HS-27A (cell line): ENCODE measurements at regions not wholly inside any gene's neighbourhood (a gene's known extent, or its start where the extent isn't known, plus 50 kb on each side); places are given as distances from the start of the nearest gene placed in this dataset.
"Not testable (repeated sequence)": the region's sequence is repeated elsewhere in the genome, so short reads cannot be mapped to it uniquely, and the experiment has no call there.

Source experiments
- DNase-seq: peaks from one replicate; pipeline ENCODE4 v3.0.0-alpha.2; 2012; ENCODE audit warnings: low read depth, missing footprints

GRCh38 chr13:101003566-101003965 is 329.0 kb upstream of the TMTC4 start:
- DNase-seq, result no peak

DNA sequence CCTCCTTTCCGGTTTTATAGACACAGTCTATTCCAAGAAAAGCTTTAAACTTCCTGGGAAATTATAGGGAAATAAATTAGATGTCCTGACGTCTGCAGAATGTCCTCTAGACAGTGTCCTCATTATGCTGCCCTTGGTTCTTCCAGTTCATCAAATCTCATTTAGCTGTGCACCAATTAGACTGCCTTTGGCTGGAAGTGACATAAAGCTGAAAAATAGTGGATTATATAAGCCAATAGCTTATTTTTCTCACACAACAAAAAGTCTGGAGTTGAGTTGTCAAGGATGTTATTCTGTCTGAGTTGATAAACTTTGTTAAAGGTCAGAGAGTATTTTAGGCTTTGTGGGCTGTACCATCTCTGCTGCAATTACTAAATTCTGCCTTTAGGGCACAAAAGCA is 314.8 kb upstream of the TMTC4 start:
- DNase-seq, result no peak

GRCh38 chr13:100988921-100989320 is 314.3 kb upstream of the TMTC4 start:
- DNase-seq, result no peak

DNA sequence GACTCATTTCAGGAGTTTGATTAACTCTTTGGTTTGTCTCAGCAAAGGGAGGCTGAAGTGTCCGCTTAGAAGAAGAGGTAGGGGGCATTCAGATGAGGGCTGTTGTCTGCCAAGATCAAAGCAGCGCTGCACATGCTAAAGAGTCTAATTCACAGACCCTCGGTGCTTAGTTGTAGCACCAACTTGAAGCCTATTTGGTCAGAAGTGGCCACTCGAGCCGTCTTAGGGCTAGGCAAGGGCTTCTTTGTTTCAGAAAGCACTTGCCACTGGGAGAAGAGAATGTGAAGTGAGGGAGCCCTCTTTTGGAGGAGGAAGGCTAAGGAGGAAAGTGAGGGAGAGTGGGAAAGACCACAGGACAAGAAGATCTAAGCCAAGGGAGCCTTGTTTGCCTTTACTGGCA is 313.4 kb upstream of the TMTC4 start:
- DNase-seq, result no peak

DNA sequence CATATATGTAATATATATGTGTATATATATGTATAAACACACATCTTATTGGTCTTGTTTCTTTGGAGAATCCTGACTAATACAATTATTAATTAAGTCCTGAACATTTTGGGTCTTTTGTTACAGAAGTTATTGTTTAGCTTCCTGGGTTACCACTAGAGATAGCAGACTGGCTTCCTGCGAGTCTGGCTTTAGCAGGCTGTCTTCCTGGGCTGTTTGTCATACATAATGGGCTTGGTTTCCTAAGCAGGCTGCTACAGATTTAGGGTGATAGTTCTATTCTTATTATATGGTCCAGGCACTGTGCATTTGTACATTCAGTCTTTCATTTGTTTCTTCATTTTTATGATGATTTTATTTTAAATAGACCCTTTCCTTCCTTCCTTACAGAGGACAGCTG is 312.0 kb upstream of the TMTC4 start:
- no peak for DNase-seq

DNA sequence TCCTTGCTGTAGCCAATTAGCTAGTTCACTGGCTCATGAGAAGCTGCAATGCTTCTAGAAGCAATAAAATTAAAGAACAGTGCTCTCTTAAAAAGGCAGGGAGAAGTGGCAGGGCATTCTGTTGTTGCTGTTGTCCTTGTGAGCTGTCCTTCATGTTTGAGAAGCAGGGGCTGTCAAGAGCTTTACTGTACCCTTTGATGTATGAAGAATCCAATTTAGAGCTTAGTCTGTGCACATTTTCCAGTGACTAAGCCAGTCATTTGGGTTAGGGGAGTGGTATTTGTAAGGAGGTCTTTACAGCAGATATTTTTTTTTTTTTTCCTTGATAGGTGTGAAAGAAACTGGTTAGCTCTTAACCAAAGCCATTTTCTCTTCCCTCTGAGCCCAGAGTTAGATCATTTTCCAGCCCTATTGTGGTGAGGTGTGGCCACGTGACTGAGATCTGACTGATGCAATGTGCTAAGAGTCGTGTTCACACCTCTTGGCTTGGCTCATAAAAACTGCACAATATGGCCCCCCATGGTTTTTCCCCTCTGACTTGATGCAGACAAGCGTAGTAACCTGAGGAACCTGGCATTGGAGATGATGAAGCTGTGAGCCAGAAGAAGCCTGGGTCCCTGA is 309.6 kb upstream of the TMTC4 start:
- DNase-seq, result no peak

DNA sequence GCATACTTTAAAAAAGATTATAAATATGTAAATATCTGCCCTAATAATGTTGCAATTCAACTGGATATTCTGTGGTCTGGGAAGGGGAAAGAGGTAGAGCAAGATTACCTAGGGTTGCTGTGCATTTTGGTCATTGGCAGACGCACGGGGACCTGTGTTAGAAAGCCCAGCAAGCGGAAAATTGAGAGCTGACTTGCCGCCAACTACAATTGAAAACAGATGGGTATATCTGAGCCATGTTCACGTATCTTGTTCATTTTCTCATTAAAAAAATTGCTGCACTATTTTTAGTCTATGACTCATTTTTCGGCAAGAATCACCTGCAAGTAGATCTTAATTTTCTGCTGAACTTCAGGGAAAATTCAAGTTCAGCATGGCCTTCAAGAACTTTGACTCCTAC is 308.5 kb upstream of the TMTC4 start:
- DNase-seq, result no peak

DNA sequence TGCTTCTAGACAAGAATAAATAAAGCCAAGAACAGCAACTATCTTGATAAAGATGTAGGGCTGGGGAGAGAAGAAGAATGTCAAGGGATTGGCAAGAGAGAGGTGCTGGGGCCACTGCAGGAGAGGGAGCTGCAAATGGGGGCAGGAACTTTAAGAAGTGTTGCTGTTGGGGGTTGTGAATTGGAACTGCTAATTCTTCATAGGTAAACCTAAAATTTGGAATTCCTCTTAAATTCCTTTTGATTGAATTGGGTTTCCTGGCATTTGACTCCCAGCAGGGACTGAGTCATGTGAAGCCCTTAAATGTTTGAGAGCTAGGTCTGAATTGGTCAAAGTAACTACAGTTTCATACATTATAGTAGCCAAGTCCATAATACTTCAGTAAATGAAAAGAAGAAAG is 305.6 kb upstream of the TMTC4 start:
- DNase-seq, result peak; percentile 15

DNA sequence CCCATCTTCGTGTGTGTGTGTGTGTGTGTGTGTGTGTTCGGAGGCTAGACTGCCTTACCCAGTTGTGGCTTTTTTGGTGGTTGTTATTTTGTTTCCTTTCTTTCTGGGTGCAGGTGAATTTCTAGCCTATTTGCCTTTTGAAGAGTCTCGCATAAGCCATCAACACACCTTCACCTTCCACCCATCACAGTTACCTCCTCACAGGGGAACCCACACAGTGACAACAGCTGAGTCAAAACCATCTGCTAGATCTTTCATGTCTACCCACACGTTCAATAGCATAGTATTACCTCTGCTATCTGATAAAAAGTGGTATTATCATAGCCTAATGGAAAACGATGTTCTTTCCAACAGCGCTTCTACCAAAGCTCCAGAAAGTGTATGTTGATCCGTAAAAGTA is 303.2 kb upstream of the TMTC4 start:
- DNase-seq, result no peak

DNA sequence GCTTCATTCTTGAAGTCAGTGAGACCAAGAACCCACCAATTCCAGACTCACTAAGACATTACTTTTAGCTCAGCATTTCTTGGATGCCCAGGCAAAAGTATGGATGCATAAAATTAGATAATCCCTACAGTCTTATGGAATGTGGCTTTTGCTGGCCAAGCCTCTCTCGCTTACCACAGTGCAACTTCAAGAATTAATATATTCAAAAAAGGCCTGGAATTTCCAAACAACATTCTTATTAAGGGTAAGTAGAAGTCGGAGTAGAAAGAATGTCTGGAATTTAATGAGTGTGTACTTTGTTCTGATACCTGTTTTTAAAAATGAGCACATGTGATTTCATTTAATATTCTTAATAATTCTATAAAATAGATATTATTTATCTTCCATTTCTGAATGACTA is 302.4 kb upstream of the TMTC4 start:
- no peak for DNase-seq

GRCh38 chr13:100975666-100976065 is 301.1 kb upstream of the TMTC4 start:
- DNase-seq, result not testable (repeated sequence)

DNA sequence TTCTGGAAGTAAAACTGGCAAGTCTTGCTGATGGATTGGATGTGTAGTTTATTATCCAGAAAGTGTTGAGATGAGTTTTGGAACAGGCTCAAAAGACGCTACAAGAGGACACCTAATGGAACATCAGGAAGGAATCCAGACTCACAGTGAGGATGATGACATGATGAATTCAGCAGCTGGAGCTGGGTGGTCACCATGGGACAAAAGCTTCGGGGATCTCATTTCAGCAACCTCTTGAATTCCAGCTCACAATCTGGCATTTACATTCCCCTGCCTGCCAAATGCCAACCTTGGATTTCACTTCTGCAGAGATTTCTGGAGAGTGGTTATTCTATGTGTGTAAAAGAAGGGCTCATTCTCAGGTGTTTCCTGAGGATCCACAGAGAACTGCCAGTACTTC is 288.0 kb upstream of the TMTC4 start:
- no peak for DNase-seq

DNA sequence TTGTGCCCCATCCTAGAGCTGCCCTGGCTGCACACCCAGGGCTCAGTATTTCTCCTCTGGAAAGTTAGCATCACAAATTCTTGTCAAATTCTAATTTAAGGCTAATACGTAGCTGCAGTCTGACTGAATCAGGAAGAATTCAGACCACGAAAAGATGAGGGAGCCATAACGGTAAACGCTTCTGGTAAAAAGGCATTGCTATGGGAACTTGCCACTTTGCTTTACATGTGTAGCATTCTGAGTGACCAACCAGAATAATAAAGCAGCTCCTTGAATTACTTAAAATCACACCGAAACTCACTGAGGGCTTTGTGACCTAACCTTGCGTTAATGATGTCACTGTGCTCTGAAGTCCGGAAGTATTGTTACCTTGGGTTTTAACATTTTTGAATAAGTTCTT is 286.6 kb upstream of the TMTC4 start:
- no peak for DNase-seq

GRCh38 chr13:100958831-100959230 is 284.2 kb upstream of the TMTC4 start:
- DNase-seq, result no peak

- no peak for DNase-seq
Observed at GRCh38 chr13:100957741-100958140, 283.1 kb upstream of the TMTC4 start.

GRCh38 chr13:100954430-100955305 is 280.1 kb upstream of the TMTC4 start:
- DNase-seq, result no peak

DNA sequence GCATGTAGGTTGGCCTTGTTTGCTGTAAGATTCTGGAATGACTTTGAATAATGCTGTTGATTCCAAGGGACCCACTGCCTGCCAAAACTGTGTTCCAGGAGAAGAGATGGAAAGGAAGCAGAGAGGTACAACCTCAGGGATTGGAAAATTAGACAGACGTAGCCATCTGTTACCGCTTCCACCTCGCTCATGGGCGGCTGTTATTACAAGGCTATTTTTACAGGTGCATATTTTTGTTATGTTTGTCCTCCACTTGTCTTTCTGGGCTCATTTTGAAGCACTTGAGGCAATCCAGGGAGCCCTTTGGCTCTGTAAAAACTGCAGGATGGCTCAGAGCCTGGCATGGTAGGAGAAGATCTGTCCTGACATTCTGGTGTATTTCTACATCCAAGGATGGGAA is 276.4 kb upstream of the TMTC4 start:
- DNase-seq, result no peak

GRCh38 chr13:100948937-100949336 is 274.3 kb upstream of the TMTC4 start:
- DNase-seq, result not testable (repeated sequence)

GRCh38 chr13:100946588-100946987 is 272.0 kb upstream of the TMTC4 start:
- no peak for DNase-seq

DNA sequence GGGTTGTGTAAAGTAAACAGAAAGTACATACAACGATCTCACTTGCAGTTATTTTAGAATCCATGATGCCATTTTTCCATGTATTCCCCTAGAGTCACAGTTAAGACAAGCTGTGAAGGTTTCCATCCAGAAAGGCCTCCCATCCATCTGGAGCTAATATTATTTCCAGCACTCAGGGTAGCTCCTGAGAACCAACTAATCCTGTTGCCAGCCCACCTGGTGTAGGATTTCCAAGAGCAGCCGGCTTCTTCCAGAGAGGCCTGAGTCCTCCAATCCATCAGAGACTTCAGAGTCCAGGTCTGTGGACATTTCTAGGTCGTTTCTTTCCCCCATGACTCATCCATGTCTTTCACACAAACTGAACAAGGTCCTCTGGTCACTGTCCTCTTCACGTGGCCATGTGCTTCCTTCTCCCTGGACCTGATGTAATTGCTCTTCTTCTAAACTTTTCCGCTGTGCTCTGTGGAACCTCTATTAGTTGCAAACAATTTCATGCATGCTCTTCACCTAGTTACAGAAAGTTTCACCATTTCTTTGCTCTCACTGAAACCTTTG is 270.3 kb upstream of the TMTC4 start:
- DNase-seq, result no peak

DNA sequence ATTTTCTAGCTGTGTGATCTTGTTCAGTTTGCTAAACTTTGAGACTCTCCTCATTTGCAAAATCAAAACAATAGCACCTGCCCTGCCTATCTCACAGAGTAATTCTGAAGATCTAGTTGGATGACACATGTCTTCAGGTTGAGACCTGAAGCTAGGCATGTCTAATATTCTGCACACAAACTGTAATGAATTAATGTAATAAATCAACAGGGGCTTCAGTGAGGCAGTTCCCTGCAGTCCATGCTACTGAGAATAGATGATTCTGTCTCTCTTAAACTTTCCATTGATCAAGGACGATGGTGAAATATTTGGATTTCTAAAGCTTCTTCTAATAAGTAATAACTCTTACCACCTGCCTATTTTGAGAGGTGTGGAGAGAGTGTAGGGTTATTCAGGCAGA is 268.1 kb upstream of the TMTC4 start:
- DNase-seq, result no peak

DNA sequence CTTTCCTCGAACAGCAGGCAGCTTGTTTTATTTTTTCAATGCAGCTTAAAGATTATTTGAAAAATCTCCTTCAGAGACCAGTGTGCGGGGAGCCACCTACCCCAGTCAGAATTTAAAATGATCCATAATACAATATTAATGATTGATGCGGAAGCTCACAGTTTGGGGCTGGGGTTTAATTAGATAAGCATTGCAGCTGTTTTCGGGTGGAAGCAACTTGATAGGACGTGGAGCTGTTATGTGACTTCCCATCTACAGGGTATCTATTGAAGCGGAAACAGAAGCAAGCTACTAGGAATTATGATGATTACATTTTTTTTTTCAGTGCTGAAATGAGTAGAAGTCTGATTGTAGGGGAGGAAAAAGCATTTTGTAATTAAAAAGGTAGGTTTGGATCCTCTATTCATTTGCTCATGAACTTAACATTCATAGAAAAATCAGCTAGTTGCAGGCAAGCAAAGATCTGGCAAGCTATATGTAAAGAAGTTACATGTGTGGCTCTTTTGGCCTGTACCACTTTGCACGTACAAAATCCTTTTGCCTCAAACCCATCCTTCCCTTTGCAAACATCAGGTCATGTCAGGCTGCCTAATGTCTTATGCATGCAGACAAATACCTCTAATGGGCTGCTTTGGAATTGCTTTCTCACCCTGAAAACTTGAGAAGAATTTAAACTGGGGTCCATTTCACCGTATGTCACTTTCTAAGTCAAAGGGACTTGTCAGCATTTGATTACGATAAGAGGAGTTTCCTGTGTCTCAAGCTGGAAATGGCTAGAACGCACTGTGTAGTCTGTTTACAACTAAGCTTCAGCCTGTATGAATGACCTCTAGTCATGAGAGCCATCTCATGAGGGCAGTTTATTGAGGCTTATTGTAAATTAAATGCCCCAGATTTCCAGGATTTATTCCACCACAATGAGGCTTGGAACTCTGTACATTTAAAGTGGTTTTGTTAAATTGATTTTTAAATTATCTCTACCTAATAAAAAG is 267.1 kb upstream of the TMTC4 start:
- no peak for DNase-seq
